T follicular helper cell (primary cell): ENCODE measurements at regions not wholly inside any gene's neighbourhood (a gene's known extent, or its start where the extent isn't known, plus 50 kb on each side); places are given as distances from the start of the nearest gene placed in this dataset.
"Not testable (repeated sequence)": the region's sequence is repeated elsewhere in the genome, so short reads cannot be mapped to it uniquely, and the experiment has no call there.

ENCODE experiments used
- DNase-seq: peaks from one replicate; pipeline ENCODE4 v3.0.0-alpha.2; 2020; ENCODE audit warnings: low read depth

GRCh38 chr22:22946131-22946530 lies 58.5 kb downstream of the IGLL5 start:
- DNase-seq = no peak

GRCh38 chr22:22948651-22949571 lies 61.3 kb downstream of the IGLL5 start:
- no peak for DNase-seq

- DNase-seq = no peak
Measured at GRCh38 chr22:22949953-22950352, 62.3 kb downstream of the IGLL5 start.

GRCh38 chr22:22951035-22951434 lies 63.4 kb downstream of the IGLL5 start:
- no peak for DNase-seq

- DNase-seq = no peak
Measured at GRCh38 chr22:22952531-22953280, 65.1 kb downstream of the IGLL5 start.

GRCh38 chr22:22953791-22954190 lies 66.2 kb downstream of the IGLL5 start:
- DNase-seq = no peak

GRCh38 chr22:22954656-22955055 lies 67.0 kb downstream of the IGLL5 start:
- no peak for DNase-seq

- no peak for DNase-seq
Measured at GRCh38 chr22:22955276-22955798, 67.7 kb downstream of the IGLL5 start.

GRCh38 chr22:22955866-22956535 lies 68.4 kb downstream of the IGLL5 start:
- peak; percentile 51 for DNase-seq

GRCh38 chr22:22957090-22957489 lies 69.5 kb downstream of the IGLL5 start:
- DNase-seq = no peak

GRCh38 chr22:22958621-22959020 lies 71.0 kb downstream of the IGLL5 start:
- DNase-seq = no peak

- DNase-seq = peak; percentile 67
Measured at GRCh38 chr22:22959147-22959827, 71.7 kb downstream of the IGLL5 start.

GRCh38 chr22:22960307-22960706 lies 72.7 kb downstream of the IGLL5 start:
- DNase-seq = no peak

- DNase-seq = no peak
Measured at GRCh38 chr22:22961574-22961973, 74.0 kb downstream of the IGLL5 start.

- no peak for DNase-seq
Measured at GRCh38 chr22:22968366-22968765, 80.8 kb downstream of the IGLL5 start.

- DNase-seq = not testable (repeated sequence)
Measured at GRCh38 chr22:22972605-22973004, 85.0 kb downstream of the IGLL5 start.

GRCh38 chr22:22973336-22973735 lies 85.7 kb downstream of the IGLL5 start:
- DNase-seq = no peak

GRCh38 chr22:22974156-22974555 lies 86.5 kb downstream of the IGLL5 start:
- DNase-seq = no peak

- DNase-seq = no peak
Measured at GRCh38 chr22:22974795-22975580, 87.4 kb downstream of the IGLL5 start.

- DNase-seq = no peak
Measured at GRCh38 chr22:22976033-22976922, 88.7 kb downstream of the IGLL5 start.
